ENCODE measurements at regions not wholly inside any gene's neighbourhood (a gene's known extent, or its start where the extent isn't known, plus 50 kb on each side); places are given as distances from the start of the nearest gene placed in this dataset.

GRCh38 chr5:13248253-13248652 is 696.2 kb downstream of the DNAH5 start (continued):
- TF ChIP-seq ZNF280C (tag by site-specific recombination; IDR thresholded peaks at IDR 0.05) = no peak
- TF ChIP-seq ZNF155 (tag by site-specific recombination; IDR thresholded peaks at IDR 0.05) = no peak

GRCh38 chr5:13246053-13246452 is 698.4 kb downstream of the DNAH5 start:
- Histone ChIP-seq H3K36me3 (ENCODE audit: control insufficient read depth in 2 of 2, insufficient read depth in 1 of 2, low read length in 2 of 2) (no peaks in the 10 kb centered on the region), H3K9me3 (ENCODE audit: control insufficient read depth, insufficient read depth, low read depth, low read length) (no peaks in the 10 kb centered on the region), H3K27ac (ENCODE audit: extremely low read depth, low read depth, low read length) (no peak overlapping the region), H3K4me1 (ENCODE audit: control insufficient read depth, insufficient read depth, low read length) (no peaks in the 10 kb centered on the region), H3K4me3 (ENCODE audit: low read depth, low read length) (no peak overlapping the region)
- POLR2A ChIA-PET = no interaction called here
- CTCF ChIA-PET = interaction anchor here (1.2 kb wide), 1 partner anchor 21 kb away, joined by 3 read pairs; no protein-coding TSS in a partner anchor
- no peak for TF ChIP-seq ZNF768 (tag by site-specific recombination; IDR thresholded peaks at IDR 0.05)

GRCh38 chr5:13244151-13244550 is 700.3 kb downstream of the DNAH5 start:
- H3K9me3 ChIP-seq (ENCODE audit: control insufficient read depth, insufficient read depth, low read depth, low read length) = no peaks in the 10 kb centered on the region
- ChIA-PET POLR2A (no interaction called here), CTCF (no interaction called here)
- H3K4me1 ChIP-seq (ENCODE audit: control insufficient read depth, insufficient read depth, low read length) = no peaks in the 10 kb centered on the region
- no peak overlapping the region for H3K4me3 ChIP-seq (ENCODE audit: low read depth, low read length)
- no peaks in the 10 kb centered on the region for H3K36me3 ChIP-seq (ENCODE audit: control insufficient read depth in 2 of 2, insufficient read depth in 1 of 2, low read length in 2 of 2)
- no peak overlapping the region for H3K27ac ChIP-seq (ENCODE audit: extremely low read depth, low read depth, low read length)
- TF ChIP-seq REST (tag by site-specific recombination; IDR thresholded peaks at IDR 0.05) (no peak), ZNF610 (tag by site-specific recombination; IDR thresholded peaks at IDR 0.05; ENCODE audit: borderline replicate concordance) (no peak), MZF1 (tag by site-specific recombination; IDR thresholded peaks at IDR 0.05; ENCODE audit: borderline replicate concordance) (no peak), ZNF112 (tag by site-specific recombination; IDR thresholded peaks at IDR 0.05) (no peak), KLF7 (tag by site-specific recombination; IDR thresholded peaks at IDR 0.05; ENCODE audit: borderline replicate concordance) (no peak), TCF7L2 (IDR thresholded peaks at IDR 0.05; ENCODE audit: borderline replicate concordance, low read depth, low read length) (no peak), ZFP37 (tag by site-specific recombination; IDR thresholded peaks at IDR 0.05) (no peak), KLF10 (tag by site-specific recombination; IDR thresholded peaks at IDR 0.05) (no peak), YY1 (tag by site-specific recombination; IDR thresholded peaks at IDR 0.05) (no peak), ZNF747 (tag by site-specific recombination; IDR thresholded peaks at IDR 0.05) (no peak), ZNF664 (tag by site-specific recombination; IDR thresholded peaks at IDR 0.05) (no peak), ZNF26 (tag by site-specific recombination; IDR thresholded peaks at IDR 0.05) (no peak), ZSCAN4 (tag by site-specific recombination; IDR thresholded peaks at IDR 0.05) (no peak), ZNF140 (tag by site-specific recombination; IDR thresholded peaks at IDR 0.05) (no peak), KLF9 (tag by site-specific recombination; IDR thresholded peaks at IDR 0.05; ENCODE audit: low read depth) (no peak), ZNF768 (tag by site-specific recombination; IDR thresholded peaks at IDR 0.05) (no peak), ZNF24 (tag by site-specific recombination; IDR thresholded peaks at IDR 0.05) (no peak), SETDB1 (IDR thresholded peaks at IDR 0.05; ENCODE audit: insufficient read length, low read length) (no peak)
